NCI-H2171 (cell line): ENCODE measurements at regions not wholly inside any gene's neighbourhood (a gene's known extent, or its start where the extent isn't known, plus 50 kb on each side); places are given as distances from the start of the nearest gene placed in this dataset.

Experiments used
- DNase-seq: peaks from one replicate; lab custom pipeline; 2025; lab: John Stamatoyannopoulos, UW

- DNase-seq: no peak
Observed at GRCh38 chr22:27572278-27572666, 229.3 kb downstream of the MN1 start.

- DNase-seq: no peak
Observed at GRCh38 chr22:27573280-27574001, 228.1 kb downstream of the MN1 start.

- DNase-seq: no peak
Observed at GRCh38 chr22:27574002-27574366, 227.6 kb downstream of the MN1 start.

- DNase-seq: no peak
Observed at GRCh38 chr22:27574651-27575050, 226.9 kb downstream of the MN1 start.

GRCh38 chr22:27575348-27575747, 226.2 kb downstream of the MN1 start:
- no peak for DNase-seq

GRCh38 chr22:27576413-27576812, 225.1 kb downstream of the MN1 start:
- DNase-seq: no peak

GRCh38 chr22:27576815-27577573, 224.6 kb downstream of the MN1 start:
- no peak for DNase-seq

- DNase-seq: no peak
Observed at GRCh38 chr22:27577574-27577969, 224.0 kb downstream of the MN1 start.

GRCh38 chr22:27578937-27579617, 222.5 kb downstream of the MN1 start:
- DNase-seq: no peak

GRCh38 chr22:27580311-27580897, 221.2 kb downstream of the MN1 start:
- DNase-seq: no peak

- no peak for DNase-seq
Observed at GRCh38 chr22:27581236-27581635, 220.3 kb downstream of the MN1 start.

- DNase-seq: no peak
Observed at GRCh38 chr22:27581688-27582087, 219.9 kb downstream of the MN1 start.

GRCh38 chr22:27583856-27584255, 217.7 kb downstream of the MN1 start:
- DNase-seq: no peak

- no peak for DNase-seq
Observed at GRCh38 chr22:27585141-27585540, 216.4 kb downstream of the MN1 start.

- DNase-seq: no peak
Observed at GRCh38 chr22:27588268-27588667, 213.3 kb downstream of the MN1 start.

GRCh38 chr22:27588915-27589314, 212.6 kb downstream of the MN1 start:
- no peak for DNase-seq

GRCh38 chr22:27591060-27591459, 210.5 kb downstream of the MN1 start:
- DNase-seq: no peak

- DNase-seq: no peak
Observed at GRCh38 chr22:27593378-27593777, 208.2 kb downstream of the MN1 start.

GRCh38 chr22:27594020-27594419, 207.5 kb downstream of the MN1 start:
- no peak for DNase-seq

- no peak for DNase-seq
Observed at GRCh38 chr22:27594474-27595134, 207.0 kb downstream of the MN1 start.

GRCh38 chr22:27596133-27596870, 205.3 kb downstream of the MN1 start:
- no peak for DNase-seq
